ENCODE measurements at regions not wholly inside any gene's neighbourhood (a gene's known extent, or its start where the extent isn't known, plus 50 kb on each side); places are given as distances from the start of the nearest gene placed in this dataset.

DNA sequence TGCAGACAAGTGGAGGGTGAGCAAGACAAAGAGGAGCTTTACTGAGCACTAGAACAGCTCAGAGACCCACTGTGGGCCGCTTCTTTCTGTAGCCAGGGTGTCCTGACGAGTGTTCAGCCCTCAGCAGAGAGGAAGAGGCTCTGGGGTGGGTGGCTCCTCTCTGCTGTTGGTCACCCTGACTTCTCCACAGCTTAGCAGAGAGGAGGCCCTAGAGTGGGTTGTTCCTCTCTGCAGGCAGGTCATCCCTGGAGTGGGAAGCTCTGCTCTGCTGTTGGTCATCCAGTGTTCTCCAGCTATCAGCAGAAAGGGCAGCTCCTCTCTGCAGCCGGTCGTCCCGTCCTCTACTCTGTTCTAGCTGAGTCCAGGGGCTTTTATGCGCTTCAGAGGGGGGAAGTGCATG, 286.5 kb downstream of the ICOS start:
- H3K9me3 Mint-ChIP-seq (ENCODE audit: unreplicated experiment), result peaks cover 2% of the 10 kb centered on the region
- H3K36me3 Mint-ChIP-seq (ENCODE audit: unreplicated experiment), result peaks cover 3% of the 10 kb centered on the region
- H3K27me3 Mint-ChIP-seq (ENCODE audit: unreplicated experiment), result no peaks in the 10 kb centered on the region
- H3K27ac Mint-ChIP-seq (ENCODE audit: unreplicated experiment), result no peak overlapping the region
- peaks cover 8% of the 10 kb centered on the region for H3K4me1 Mint-ChIP-seq (ENCODE audit: low read depth, unreplicated experiment)
- no peak for DNase-seq
- no peak overlapping the region for H3K4me3 Mint-ChIP-seq (ENCODE audit: unreplicated experiment)
- TF ChIP-seq, protein P1, sequence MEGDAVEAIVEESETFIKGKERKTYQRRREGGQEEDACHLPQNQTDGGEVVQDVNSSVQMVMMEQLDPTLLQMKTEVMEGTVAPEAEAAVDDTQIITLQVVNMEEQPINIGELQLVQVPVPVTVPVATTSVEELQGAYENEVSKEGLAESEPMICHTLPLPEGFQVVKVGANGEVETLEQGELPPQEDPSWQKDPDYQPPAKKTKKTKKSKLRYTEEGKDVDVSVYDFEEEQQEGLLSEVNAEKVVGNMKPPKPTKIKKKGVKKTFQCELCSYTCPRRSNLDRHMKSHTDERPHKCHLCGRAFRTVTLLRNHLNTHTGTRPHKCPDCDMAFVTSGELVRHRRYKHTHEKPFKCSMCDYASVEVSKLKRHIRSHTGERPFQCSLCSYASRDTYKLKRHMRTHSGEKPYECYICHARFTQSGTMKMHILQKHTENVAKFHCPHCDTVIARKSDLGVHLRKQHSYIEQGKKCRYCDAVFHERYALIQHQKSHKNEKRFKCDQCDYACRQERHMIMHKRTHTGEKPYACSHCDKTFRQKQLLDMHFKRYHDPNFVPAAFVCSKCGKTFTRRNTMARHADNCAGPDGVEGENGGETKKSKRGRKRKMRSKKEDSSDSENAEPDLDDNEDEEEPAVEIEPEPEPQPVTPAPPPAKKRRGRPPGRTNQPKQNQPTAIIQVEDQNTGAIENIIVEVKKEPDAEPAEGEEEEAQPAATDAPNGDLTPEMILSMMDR (IDR thresholded peaks at IDR 0.05; ENCODE audit: partially characterized antibody, unreplicated experiment), result no peak

DNA sequence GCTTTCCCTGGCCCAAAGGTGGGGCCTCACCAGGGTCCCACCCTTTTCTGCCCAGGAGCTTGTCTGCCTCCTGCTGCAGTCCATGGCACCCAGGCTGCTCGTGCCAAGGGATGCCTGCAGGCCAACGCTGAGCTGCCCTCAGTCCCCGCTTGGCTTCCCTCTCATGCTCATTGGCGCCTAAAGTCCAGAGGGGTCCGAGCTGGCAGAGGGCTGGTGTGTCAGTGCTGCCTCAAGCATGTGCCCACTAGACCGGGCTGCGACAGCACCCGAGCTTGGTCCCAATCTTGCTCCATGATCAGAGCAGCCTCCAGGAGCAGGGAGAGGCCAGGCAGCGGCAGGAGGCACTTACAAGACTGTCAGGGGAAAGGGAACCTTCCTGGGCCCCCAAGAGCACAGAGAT, 287.0 kb downstream of the ICOS start:
- H3K27ac Mint-ChIP-seq (ENCODE audit: unreplicated experiment), result no peak overlapping the region
- TF ChIP-seq, protein P1 (IDR thresholded peaks at IDR 0.05; ENCODE audit: partially characterized antibody, unreplicated experiment), result no peak
- H3K27me3 Mint-ChIP-seq (ENCODE audit: unreplicated experiment), result no peaks in the 10 kb centered on the region

DNA sequence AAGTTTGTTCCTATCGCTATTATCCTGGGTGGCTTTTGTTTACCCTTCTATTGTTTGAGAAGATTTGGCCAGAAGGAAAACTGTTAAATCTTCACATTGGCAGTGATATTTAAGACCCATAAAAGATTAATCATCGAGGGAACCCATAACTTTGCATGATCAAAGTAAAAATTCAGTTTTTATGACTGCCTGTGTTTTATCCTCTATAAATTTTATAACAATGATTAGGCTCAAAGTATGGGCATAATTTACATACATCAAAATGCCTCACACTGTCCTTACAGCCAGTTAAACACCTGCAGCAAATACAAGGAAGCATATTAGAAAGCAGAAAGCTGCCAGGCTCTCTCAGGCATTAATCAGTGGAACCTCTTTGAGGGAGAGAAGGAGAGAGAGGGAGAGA, 289.1 kb downstream of the ICOS start:
- no peaks in the 10 kb centered on the region for H3K36me3 Mint-ChIP-seq (ENCODE audit: unreplicated experiment)
- peaks cover 13% of the 10 kb centered on the region for H3K4me1 Mint-ChIP-seq (ENCODE audit: low read depth, unreplicated experiment)
- TF ChIP-seq, protein P1 (IDR thresholded peaks at IDR 0.05; ENCODE audit: partially characterized antibody, unreplicated experiment), result no peak
- DNase-seq, result no peak
- H3K27ac Mint-ChIP-seq (ENCODE audit: unreplicated experiment), result no peak overlapping the region
- no peak overlapping the region for H3K4me3 Mint-ChIP-seq (ENCODE audit: unreplicated experiment)
- no peaks in the 10 kb centered on the region for H3K27me3 Mint-ChIP-seq (ENCODE audit: unreplicated experiment)
- peaks cover 5% of the 10 kb centered on the region for H3K9me3 Mint-ChIP-seq (ENCODE audit: unreplicated experiment)

More for the DNA sequence above, 287.0 kb downstream of the ICOS start:
- peaks cover 2% of the 10 kb centered on the region for H3K9me3 Mint-ChIP-seq (ENCODE audit: unreplicated experiment)
- no peak for DNase-seq
- no peaks in the 10 kb centered on the region for H3K36me3 Mint-ChIP-seq (ENCODE audit: unreplicated experiment)
- H3K4me3 Mint-ChIP-seq (ENCODE audit: unreplicated experiment), result no peak overlapping the region
- peaks cover 13% of the 10 kb centered on the region for H3K4me1 Mint-ChIP-seq (ENCODE audit: low read depth, unreplicated experiment)

DNA sequence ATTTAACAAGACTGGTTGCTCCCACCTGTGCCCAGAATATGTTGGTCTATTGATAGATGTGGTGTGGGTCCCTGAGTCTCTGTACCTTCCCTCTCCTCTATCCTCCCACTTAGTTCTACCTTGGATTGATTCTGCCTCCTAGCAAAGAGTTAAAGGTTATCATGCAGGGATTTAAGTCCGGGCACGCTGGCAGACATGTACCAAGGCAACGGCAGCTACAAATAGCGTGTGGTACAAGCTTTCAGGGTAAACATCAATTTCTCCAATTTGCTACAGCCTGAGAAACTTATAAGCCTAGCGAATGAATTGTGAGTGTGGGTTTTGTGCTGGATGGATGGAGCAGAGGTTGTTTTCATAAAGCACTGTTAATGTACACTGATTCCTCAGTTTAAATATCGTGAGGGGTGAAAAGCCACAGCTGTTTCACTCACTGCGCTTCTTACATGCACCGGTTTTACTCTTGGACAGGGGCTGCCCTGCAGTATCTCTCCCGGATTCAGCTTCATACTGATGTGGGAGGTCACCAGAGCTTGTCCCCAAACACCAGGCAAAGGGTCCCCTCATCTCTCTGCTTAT, 289.8 kb downstream of the ICOS start:
- Mint-ChIP-seq H3K36me3 (ENCODE audit: unreplicated experiment) (no peaks in the 10 kb centered on the region), H3K4me1 (ENCODE audit: low read depth, unreplicated experiment) (peaks cover 13% of the 10 kb centered on the region), H3K9me3 (ENCODE audit: unreplicated experiment) (peaks cover 5% of the 10 kb centered on the region), H3K27ac (ENCODE audit: unreplicated experiment) (no peak overlapping the region), H3K4me3 (ENCODE audit: unreplicated experiment) (no peak overlapping the region), H3K27me3 (ENCODE audit: unreplicated experiment) (no peaks in the 10 kb centered on the region)
- DNase-seq, result no peak
- TF ChIP-seq, protein P1 (IDR thresholded peaks at IDR 0.05; ENCODE audit: partially characterized antibody, unreplicated experiment), result no peak

DNA sequence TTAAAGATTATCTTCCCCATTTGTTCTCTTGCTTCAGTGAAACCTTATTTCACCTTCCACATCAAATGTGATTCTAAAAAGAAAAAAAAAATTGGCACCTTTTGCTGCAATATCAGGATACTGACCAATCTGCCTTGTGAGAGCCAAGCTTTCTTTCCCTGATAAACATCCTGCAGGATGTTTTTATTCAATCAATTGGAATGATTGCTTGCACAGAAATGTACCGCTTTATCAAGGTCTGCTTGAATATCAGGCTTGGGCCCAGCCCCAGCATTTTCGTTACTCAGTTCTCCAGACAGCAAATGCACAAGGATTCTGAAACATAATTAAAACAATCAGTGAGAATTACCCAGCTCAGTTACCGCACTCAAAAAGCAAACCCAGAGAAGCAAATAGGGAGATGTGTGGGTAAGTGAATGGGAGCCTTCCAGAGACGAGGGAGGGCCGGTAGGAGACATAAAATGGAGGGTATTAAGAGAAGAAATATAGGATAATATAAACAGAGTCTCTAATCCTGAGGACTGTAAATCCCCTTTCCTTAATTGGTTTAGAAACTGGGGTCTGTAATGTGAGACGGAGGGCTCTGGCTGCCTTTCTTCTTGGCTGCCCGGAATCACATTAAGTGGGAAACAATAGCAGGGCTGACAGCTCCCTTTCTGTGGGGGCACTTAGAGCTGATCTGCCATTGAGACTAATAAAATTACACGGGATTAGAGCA, 291.8 kb downstream of the ICOS start:
- Mint-ChIP-seq H3K4me3 (ENCODE audit: unreplicated experiment) (no peak overlapping the region), H3K27me3 (ENCODE audit: unreplicated experiment) (no peaks in the 10 kb centered on the region), H3K36me3 (ENCODE audit: unreplicated experiment) (no peaks in the 10 kb centered on the region), H3K9me3 (ENCODE audit: unreplicated experiment) (peaks cover 3% of the 10 kb centered on the region), H3K27ac (ENCODE audit: unreplicated experiment) (peak overlapping the region; percentile 62), H3K4me1 (ENCODE audit: low read depth, unreplicated experiment) (peaks cover 15% of the 10 kb centered on the region)
- DNase-seq, result no peak
- TF ChIP-seq, protein P1 (IDR thresholded peaks at IDR 0.05; ENCODE audit: partially characterized antibody, unreplicated experiment), result no peak
